Hematopoietic multipotent progenitor cell treated with erythropoietin and hydrocortisone succinate and interleukin-3 and kit ligand, for 4 days (in vitro differentiated cells): ENCODE measurements at regions not wholly inside any gene's neighbourhood (a gene's known extent, or its start where the extent isn't known, plus 50 kb on each side); places are given as distances from the start of the nearest gene placed in this dataset.
A peak's percentile ranks its signal among the peaks of the same experiment; 100 is the strongest.
"Not testable (repeated sequence)": the region's sequence is repeated elsewhere in the genome, so short reads cannot be mapped to it uniquely, and the experiment has no call there.

Experiments used
- DNase-seq: peaks from one replicate; pipeline ENCODE4 v3.0.0-alpha.2; 2015

DNA sequence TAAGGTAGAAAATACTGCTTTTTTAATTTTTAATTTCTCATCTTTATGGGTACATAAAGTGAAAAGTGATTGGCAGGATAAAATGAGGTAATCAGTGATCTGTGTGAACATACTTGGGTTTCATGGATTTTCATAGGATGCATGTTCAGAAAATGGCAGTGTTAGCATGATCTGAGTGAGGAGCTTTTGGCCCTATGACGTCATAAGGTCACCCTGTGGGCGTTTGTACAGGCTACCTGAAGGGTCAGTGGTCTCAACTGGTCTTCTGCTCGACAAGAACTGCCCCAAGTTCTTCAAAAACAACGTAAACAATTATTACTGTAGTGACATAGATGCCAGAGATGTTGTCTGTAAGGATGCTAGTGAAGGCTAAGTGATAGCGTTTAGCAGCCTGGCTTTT, 124.5 kb upstream of the OSTN start:
- no peak for DNase-seq

DNA sequence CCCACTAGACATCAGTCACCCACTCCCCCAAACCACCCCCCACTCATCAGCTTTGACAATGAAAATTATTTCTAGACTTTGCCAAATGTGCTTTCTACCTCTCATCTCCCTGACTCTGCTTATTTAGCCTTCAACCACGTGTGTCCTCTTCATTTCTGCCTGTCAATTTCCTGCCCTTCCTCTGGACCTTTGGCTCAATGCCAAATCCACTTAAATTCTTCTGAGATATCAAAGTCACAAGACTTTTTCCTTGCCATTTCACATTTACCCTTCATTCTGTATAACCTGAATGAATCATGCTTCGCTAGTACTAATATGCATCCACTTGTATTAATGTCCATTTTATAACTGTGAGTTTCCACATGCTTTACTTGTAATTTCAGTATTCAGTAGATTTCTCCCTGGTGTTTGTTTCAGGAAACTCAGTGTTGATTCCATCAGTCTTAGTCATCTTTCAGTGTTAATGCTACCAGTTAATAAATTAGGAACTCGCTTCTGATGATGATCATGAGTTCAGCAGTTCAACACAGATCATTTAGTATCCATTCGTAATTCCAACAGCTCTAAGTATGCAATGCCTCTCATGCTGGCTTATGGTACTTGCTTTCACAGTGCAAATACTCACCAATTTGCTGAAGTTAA, 128.2 kb upstream of the OSTN start:
- no peak for DNase-seq

DNA sequence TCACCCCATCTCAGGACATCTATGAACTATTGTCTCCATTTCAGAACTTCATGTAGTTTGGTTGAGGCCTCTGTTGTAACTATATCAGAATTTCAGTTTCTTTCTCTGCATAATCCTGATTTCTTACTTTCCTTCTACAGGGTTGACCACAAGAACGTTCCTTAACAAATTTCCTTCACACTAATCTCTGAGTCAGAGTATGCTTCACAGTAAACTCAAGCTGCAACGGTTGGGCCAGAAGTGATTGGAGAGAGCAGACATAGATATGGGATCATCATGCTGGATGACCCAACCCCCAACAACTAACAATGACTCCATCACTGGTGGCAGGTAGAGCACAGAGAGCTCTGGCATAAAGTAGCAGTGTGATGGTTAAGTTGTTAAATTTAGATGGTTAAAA, 128.8 kb upstream of the OSTN start:
- DNase-seq = no peak

DNA sequence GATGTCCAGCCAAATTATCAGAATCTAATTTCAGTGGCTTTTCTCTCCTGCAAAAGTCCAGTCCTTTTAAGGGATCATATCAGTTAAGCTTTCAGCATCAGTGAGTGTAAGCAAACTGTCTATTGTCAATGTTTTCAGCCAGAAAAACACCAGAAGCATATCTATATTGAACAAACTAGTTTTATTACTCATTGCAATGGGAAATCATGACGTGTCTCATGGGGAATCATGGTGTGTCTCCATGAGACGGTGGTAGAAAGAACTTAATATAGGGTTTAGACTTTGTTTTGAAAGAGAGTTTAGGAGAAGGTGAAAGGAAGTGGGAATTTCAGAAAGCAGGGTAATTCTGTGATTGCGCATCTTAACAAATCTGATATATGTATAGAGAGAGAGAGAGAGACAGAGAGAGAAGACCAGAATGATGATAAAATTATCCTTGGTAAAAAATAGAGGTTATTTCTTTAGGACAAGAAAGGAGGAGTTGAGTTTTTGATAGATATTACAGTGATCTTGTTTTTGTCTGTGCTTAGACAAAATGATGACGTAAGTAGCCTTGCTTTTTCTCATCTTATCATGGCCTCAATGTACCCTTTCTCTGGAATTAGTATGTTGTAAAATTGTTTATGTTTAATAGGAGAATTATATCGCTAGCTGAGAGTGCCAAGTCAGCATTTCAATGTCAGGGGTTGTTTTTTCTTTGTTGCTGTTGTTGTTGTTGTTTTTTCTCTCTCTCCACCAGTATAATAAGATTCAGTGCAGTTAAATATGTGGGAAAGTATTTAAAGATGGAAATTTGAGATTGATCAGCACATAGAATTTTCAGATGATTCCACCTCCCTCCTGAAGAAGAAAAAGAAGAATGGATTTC, 129.9 kb upstream of the OSTN start:
- no peak for DNase-seq

DNA sequence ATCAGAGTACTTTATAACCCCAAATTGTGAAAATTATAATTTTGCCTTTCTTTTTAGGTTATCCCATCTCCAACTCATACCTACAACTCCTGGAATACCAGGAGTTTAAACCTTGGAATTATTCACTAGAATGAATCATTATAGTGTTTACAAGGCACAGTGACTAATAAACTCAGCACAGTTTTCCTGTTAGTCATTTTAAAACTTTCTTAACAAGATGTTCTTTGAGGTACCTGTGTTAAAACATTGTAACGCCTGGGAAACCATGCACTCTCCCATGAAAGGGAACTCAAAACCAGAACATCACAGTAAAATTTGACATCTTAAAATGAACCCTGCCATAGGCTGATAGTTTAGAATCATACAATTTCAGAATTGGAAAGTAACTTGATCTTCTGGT, 132.4 kb upstream of the OSTN start:
- no peak for DNase-seq

DNA sequence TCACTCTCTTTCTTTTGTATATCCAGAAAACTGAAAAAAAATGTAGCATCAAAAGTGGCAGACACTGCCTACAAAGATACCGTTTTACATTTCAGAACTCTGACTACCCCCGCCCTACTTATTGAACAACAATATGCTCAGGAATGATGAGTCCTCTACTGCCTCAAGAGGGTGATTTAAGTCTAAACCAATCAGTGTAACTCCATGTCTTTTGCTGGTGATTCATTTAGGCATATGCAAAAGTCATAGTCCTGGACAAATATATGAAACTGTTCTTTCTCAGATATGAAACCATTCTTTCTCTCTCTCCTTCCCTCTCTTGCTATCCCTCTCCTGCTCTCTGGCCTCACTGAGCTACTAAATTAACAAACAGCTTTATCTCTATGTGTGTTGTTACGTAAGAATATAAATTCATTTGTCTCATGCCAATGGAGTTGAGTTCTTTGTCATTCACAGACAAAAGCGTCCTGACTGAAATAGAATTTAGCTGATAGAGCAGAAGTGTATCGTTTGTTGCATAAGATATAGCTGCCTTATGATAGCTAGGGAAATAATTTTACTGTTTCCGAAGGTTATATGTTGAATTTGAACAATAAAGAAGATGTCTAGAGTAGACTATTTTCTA, 133.7 kb upstream of the OSTN start:
- DNase-seq = no peak

DNA sequence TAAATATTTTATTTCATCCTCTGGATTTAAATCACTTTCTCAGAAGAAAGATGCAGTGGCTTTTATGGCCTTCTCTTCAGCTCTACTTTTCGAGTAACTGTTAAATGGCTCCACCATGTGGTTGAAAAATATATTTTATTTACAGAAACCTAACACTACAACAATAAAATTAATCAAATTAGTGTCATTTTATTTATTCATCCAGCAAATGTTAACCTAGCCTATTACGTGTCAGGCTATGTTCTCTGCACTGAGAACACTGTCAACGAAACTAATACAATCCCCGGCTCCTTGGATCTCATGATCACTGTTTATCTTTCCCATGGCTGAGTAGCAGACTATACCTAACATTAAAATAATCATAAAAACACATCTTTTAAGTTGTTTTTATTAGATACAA, 148.0 kb upstream of the OSTN start:
- DNase-seq = peak; percentile 72

DNA sequence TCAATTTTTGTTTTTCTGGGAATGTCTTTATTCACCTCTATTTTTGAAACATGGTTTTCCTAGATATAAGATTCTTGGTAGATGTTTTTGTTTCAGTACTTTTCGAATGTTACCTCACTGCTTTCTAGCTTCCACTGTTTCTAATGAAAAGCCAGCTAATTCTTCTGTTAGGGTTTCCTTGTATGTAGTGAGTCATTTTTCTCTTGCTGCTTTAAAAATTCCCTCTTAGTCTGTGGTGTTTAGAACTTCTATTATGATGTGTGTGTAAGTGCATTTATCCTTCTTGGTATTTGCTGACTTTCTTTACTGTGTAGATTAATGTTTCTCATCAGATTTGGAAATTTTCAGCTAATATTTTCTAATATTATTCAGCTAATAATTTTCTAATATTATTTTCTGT, 151.1 kb upstream of the OSTN start:
- no peak for DNase-seq

DNA sequence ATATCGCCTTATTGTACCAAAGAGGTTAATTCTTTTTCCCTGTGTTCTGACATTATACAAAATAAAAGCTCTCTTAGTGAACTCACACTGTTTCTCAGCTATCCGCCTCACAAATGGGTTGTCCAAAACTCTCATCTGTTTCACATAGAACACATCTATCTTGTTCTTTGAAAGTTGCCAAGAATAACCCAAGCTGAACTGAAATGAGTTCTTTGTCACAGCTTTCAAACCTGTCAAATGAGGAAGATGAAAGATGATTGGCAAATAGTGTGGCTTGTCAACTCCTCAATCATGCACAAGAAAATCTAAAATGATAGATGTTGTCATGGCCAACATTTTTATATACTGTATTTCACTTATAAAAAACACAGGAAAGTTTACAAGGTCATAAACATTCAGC, 168.1 kb upstream of the OSTN start:
- DNase-seq = no peak

DNA sequence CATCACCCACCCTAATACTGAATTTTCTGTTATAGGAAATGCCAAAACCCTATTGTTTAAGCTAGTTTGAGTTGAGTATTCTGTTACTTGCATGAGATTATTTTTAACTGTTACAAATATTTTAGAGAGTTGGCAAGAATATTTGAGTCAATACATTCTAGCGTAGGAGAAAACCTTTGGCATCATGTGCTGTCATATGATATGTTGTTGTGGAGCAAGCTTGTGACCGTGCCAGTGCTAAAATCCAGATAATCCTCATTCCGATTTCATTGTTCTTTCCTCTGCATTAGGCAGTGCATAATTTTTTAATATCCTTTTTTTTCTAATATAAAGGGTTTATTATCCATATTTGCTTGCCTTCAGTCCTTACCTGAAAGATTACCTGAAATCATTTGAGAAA, 168.0 kb upstream of the GMNC start:
- no peak for DNase-seq

DNA sequence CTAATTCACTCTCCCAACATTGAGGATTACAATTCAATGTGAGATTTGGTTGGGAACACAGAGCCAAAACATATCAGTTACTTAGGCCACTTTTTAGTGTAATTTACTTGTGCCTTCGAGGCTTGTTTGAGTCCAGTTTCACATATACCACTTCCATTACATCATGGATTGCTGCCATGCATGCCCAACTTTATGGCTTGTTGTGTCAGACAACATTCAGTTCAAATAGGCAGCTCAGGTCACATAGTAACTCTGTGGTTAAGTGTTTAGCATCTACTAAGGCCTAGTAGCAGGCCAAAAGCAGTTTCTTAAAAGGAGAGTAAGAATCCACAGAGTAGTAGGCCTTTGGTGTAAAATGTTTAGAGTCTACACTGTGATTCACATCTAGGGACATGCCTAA, 164.3 kb upstream of the GMNC start:
- DNase-seq = no peak

DNA sequence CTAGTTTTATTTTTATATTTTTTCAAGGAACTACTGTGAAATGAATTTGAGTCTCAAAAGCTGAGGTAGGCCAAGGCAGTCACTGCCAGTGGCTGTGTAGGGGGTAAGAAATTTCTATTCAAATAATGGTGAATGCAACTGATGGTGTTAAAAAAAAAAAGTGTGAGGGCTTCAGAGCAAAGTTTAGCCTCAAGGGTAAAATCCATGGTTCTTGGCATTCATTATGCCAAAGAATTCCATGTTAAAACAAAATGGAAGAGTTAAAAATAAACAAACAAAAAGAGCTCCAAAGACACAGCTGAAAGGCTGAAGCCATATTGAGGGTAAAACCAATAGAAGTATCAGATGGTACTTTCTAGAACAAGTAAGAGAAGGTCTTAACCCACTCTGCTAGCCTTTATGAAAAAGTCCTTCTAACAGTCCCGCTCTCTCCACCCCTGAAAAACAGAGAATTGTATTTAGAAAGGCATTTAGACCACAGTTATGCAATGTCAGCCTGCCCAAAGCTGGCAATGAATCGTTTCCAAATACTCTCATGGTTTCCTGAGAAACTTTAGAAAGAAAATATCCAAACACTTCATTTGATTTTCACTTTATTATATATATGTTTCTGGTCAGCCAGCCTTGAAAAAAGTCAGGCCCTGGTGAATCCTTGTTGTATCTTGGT, 158.4 kb upstream of the GMNC start:
- DNase-seq = no peak

DNA sequence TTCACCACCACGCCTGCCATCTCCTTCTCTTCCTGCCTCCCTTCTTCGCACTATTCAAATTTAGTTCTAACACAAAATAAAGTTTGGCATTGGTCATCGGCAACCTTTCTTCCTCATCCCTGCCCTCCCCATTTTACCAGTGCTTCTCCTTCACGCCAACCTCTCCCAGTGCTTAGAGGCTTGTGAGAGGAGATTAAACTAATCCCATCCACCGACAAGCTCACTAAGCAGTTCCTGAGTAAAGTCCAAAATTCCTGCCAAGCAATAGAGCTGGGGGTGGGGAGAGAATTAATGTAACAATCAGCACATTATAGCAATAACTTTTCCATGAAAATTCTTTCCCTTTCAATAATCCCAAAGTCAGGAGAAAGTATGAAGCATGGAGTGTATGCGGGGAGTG, 157.4 kb upstream of the GMNC start:
- DNase-seq = no peak

DNA sequence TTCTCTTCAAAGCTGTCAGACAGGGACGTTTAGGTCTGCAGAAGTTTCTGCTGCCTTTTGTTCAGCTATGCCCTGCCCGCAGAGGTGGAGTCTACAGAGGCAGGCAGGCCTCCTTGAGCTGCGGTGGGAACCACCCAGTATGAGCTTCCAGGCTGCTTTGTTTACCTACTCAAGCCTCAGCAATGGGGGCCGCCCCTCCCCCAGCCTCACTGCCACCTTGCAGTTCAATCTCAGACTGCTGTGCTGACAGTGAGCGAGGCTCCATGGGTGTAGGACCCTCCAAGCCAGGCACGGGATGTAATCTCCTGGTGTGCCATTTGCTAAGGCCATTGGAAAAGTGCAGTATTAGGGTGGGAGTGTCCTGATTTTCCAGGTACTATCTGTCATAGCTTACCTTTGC, 153.5 kb upstream of the GMNC start:
- DNase-seq = not testable (repeated sequence)

DNA sequence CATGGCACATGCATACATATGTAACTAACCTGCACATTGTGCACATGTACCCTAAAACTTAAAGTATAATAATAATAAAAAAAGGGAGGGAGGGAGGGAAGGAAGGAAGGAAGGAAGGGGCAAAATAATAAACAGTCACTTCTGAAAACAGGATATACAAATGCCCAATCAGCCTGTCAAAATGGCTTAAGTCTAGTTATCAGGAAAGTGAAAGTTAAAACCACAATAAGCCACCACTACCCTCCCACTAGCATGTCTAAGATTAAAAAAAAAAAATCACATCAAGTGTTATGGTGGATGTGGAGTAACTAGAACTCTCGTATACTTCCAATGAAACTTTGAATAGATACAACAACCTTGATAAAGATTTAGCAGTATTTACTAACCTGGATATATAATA, 145.6 kb upstream of the GMNC start:
- peak; percentile 43 for DNase-seq

DNA sequence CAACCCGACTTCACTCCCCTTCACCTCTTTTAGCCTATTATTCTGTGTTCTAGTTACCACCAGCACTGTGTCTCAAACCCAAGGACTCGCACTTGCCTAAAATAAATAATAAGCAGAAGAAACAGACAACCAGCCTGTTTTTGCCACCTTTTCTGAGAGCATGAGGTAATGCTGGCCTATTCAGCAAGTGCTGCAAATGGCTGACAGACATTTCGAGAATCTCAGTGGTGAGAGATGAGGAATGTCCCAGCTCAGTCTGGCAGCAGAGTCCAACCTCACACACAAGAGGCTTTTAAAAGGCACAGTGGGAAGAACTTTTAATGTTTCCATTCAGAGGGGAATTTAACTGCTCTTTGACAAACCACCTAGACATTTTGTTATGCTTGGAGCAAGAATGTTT, 143.3 kb upstream of the GMNC start:
- no peak for DNase-seq

DNA sequence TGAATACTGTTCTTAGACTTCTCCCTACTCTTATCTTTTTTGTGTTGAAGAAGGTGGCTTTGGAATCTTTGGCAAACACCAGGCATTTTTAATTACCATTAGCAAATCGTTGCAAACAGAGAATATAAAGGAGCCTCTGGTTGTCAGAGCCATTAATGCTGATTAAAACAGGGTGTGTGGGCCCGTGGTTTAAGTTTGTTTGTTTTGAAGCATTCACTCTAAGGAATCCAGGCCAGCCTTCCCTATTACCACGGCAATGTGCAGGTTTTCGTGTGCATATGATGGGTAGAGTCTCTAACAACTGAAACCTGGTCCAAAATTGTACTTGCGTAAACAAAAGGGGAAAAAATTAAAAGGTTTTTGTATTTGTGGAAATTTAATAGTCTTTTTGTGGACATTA, 141.2 kb upstream of the GMNC start:
- no peak for DNase-seq

DNA sequence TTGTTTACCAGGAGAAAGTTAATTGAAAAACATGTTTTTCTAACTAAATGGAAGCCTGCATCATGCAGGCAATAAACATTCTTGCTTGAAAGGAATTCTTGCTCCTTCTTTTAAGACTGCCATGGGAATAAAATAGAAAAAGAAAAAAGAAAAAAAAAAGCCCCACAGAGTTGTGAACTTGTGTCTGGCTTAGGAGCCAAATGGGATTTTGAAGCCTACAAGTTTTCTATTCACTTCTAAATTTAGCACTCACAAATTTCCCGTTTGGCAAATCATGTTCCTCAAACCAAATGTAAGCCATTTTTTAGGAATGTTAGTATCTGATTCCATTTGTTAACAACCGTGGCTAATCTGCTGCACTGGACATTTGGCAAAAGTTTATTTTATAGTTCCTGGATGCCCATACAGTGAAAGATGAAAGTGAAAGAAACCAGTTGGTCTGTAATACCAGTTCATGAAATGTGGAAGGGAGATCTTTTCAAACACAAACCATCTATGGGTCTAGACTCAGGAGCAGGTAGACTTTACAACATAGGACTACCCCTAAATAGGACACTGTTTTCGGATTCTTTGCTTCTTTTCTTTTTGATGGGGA, 133.8 kb upstream of the GMNC start:
- no peak for DNase-seq

DNA sequence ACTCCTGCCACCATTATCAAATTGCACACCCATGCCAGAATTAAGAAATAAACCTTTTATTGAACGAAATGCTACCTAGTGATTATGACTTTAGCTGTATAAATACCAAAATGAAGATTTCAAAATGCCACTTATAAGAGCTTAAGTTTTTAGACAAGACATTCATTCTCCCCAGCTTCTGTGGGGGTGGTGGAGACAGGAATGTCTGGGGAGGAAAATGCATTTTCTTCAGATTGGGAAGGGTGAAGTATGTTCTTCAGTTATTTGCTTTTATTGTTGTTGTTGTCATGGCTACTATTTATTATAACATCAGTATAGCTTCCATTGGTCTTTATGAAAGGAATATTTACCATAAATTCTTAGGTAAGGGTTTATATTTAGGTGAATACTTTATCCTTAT, 132.7 kb upstream of the GMNC start:
- no peak for DNase-seq

DNA sequence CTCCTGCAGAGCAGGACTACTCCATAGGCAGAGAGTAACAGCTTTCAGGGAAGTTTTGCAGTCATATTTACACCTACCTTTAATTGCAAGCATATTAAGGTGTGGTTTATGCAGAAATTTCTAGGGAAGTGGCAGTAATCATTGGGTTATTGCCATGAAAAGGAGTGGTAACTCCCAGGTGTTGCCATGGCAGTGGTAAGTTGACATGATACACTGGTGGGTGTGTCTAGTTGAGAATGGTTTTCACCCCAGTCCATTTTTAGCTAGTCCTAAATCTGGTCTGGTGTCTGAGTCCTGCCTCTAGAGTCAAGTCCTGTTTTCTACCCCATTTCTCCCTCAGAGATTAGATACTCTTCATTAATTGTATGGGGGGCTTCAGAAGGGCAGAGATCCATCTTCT, 128.4 kb upstream of the GMNC start:
- no peak for DNase-seq

DNA sequence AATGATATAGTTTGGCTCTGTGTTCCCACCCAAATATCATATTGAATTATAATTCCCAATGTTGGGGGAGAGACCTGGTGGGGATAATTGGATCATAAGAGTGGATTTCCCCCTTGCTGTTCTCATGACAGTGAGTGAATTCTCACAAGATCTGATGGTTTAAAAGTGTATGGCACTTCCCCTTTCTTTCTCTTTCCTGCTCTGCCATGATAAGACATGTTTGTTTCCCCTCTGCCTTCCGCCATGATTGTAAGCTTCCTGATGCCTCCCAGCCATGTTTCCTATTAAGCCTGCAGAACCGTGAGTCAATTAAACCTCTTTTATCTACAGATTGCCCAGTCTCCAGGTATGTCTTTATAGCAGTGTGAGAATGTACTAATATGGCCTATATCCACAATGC, 126.7 kb upstream of the GMNC start:
- DNase-seq = peak; percentile 61

DNA sequence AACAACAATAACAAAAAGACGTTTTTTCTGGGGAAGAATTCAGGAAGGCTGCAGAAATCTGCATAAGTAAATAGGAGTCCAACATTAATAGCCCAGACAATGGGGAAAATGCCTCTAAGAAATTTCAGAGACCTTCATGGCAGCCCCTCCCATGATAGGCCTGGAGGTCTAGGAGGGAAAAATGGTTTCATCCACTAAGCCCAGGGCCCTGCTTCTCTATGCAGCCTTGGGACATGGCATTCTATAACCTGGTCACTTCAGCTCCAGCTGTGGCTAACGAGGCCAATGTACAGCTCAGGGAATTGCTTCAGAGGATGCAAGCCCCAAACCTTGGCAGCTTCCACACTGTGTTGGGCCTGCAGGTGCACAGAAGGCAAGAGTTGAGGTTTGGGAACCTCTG, 125.6 kb upstream of the GMNC start:
- DNase-seq = no peak

DNA sequence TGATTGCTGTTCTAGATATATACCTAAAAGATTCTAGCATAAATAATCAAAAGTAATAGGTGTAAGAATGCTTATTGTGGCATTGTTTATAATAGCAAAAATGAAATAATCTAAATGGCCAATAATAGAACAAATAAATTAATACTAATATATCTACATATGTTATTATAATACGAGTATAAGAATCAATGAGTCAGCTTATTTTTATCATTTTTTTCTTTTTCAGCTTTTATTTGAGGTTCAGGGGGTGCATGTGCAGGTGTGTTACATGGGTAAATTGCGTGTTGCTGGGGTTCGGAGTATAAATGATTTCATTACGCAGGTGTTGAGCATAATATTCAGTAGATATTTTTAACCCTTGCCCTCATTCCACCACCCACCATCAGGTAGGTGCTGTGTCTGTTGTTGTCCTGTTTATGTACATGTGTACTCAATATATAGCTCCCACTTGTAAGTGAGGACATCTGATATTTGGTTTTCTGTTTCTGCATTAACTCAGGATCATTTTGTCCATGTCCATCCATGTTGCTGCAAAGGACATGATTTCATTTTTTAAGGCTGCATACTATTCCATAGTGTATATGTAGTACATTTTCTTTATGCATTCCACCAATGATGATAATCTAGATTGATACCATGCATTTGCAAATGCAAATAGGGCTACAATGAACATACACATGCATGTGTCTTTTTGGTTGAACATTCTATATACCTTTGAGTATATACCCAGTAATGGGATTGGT, 122.2 kb upstream of the GMNC start:
- no peak for DNase-seq
